SJSA1 (cell line): ENCODE measurements at regions not wholly inside any gene's neighbourhood (a gene's known extent, or its start where the extent isn't known, plus 50 kb on each side); places are given as distances from the start of the nearest gene placed in this dataset.
"Not testable (repeated sequence)": the region's sequence is repeated elsewhere in the genome, so short reads cannot be mapped to it uniquely, and the experiment has no call there.

ENCODE experiments used
- DNase-seq, 2 experiments: peaks; one replicate each; pipeline ENCODE4 v3.0.0-alpha.2; 2015 to 2020; ENCODE audit warnings: low spot score in 2 of 2, low read depth in 1 of 2
- H3K27ac ChIP-seq: fragments of 250-450 bp; sonication (Bioruptor Pico); 2 replicates; pipeline ENCODE4 v1.5.1; 2020; ENCODE audit warnings: mild to moderate bottlenecking, moderate library complexity
- H3K27me3 ChIP-seq: fragments of 250-450 bp; sonication (Bioruptor Pico); replicated peaks from 2 replicates; pipeline ENCODE4 v1.5.1; 2020; ENCODE audit warnings: mild to moderate bottlenecking, moderate library complexity
- H3K36me3 ChIP-seq: fragments of 250-450 bp; sonication (Bioruptor Pico); 2 replicates; pipeline ENCODE4 v1.5.1; 2020; ENCODE audit warnings: mild to moderate bottlenecking
- H3K4me1 ChIP-seq: fragments of 250-450 bp; sonication (Bioruptor Pico); replicated peaks from 2 replicates; pipeline ENCODE4 v1.6.1; 2021; ENCODE audit warnings: mild to moderate bottlenecking
- H3K4me3 ChIP-seq: fragments of 250-450 bp; sonication (Bioruptor Pico); 2 replicates; pipeline ENCODE4 v1.5.1; 2020; ENCODE audit warnings: mild to moderate bottlenecking
- H3K9me3 ChIP-seq: fragments of 250-450 bp; sonication (Bioruptor Pico); replicated peaks from 2 replicates; pipeline ENCODE4 v1.5.1; 2020; ENCODE audit warnings: mild to moderate bottlenecking

DNA sequence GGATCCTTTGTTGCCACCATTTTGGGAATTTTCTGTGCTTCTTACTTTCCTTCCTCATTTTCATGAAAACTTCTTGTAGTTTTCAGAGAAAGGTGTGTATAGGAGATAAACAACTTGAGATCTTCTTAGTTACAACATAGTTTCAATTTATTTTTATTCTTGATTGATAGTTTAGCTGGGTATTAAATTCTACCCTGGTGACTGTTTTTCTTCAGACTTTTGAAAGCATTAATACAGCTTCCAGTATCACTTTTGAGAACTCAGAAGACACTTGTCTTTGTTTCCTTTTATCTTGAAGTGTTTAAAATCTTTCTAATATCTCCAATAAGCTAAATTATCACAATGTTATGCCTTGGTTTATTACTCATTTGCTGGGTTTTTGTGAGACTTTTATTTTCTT, 167.5 kb upstream of the DPP10 start:
- H3K27ac ChIP-seq: no peak overlapping the region
- DNase-seq: no peak
- no peaks in the 10 kb centered on the region for H3K27me3 ChIP-seq
- H3K4me3 ChIP-seq: no peak overlapping the region
- H3K4me1 ChIP-seq: no peaks in the 10 kb centered on the region
- no peaks in the 10 kb centered on the region for H3K36me3 ChIP-seq
- H3K9me3 ChIP-seq: no peaks in the 10 kb centered on the region

DNA sequence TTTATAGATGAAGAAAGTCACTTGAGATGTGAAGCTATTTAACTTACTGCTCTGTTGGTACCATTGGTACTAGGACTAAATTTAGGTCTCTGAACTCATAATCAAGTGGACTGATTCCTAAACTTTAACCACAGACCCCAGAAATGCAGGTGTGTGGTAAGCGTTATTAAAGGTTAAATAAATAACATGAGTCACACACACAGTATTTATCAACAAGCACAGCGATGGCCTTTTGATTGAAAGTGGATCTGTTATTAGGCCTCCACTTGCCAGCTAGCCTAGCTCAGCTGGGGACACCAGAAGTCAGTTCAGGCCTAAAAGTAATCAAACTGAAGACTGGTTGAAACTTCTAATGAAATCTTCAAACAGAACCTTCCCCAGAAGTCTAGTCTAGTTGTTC, 161.3 kb upstream of the DPP10 start:
- no peaks in the 10 kb centered on the region for H3K4me1 ChIP-seq
- no peaks in the 10 kb centered on the region for H3K9me3 ChIP-seq
- no peak overlapping the region for H3K4me3 ChIP-seq
- DNase-seq: no peak
- H3K36me3 ChIP-seq: no peaks in the 10 kb centered on the region
- H3K27me3 ChIP-seq: no peaks in the 10 kb centered on the region
- H3K27ac ChIP-seq: no peak overlapping the region

DNA sequence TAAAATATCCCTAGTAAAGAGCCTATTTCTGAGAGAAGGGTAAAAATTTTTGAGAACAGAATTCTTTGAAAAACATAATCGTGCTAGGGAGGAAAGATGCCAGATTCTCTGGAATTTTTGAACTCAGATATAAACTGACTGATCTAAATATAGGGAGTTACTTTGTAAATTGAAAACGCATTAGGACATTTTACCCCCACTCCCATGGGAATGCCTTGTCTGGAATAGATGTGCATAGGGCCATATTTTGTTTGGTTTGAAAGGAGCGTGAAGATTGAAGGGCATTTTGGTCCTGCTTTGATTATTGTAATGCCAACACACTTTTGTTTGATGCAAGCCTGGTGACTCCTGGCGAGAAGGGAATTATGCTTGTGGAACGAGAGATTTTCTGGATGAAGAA, 158.7 kb upstream of the DPP10 start:
- H3K9me3 ChIP-seq: no peaks in the 10 kb centered on the region
- H3K4me1 ChIP-seq: no peaks in the 10 kb centered on the region
- no peak for DNase-seq
- H3K27ac ChIP-seq: no peak overlapping the region
- no peaks in the 10 kb centered on the region for H3K36me3 ChIP-seq
- H3K27me3 ChIP-seq: no peaks in the 10 kb centered on the region
- no peak overlapping the region for H3K4me3 ChIP-seq

DNA sequence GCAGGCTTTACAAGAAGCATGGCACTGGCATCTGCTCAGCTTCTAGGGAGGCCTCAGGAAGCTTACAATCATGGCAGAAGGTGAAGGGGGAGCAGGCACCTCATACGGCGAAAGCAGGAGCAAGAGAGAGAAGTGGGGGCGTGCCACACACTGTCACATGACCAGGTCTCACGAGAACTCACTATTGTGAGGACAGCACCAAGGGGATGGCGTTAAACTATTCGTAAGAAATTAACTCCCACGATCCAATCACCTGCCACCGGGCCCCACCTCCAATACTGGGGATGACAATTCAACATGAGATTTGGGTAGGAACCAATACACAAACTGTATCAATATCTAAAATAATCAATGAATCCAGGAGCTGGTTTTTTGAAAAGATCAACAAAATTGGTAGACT, 156.0 kb upstream of the DPP10 start:
- no peak overlapping the region for H3K27ac ChIP-seq
- H3K36me3 ChIP-seq: no peaks in the 10 kb centered on the region
- DNase-seq: no peak
- no peaks in the 10 kb centered on the region for H3K4me1 ChIP-seq
- H3K4me3 ChIP-seq: no peak overlapping the region
- H3K9me3 ChIP-seq: no peaks in the 10 kb centered on the region
- H3K27me3 ChIP-seq: no peaks in the 10 kb centered on the region

DNA sequence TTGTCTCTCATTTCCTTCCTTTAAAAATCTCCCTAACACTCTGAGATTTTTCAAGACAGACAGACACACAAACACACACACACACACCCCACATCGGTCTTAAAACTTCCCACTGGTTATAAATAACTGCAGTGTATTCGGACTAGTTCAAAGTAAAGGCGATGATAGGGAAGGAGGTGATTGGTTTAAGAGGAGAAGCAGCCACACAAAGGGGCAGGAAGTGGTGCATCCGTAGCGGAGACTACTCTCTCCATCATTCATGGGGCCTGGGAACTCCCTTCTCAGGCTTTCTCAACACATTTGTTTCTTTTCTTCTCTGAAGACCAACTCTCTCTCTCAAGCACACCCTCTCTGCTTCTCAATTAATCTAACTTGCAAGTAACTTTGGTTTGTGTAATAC, 149.1 kb upstream of the DPP10 start:
- no peaks in the 10 kb centered on the region for H3K36me3 ChIP-seq
- DNase-seq: no peak
- H3K4me3 ChIP-seq: no peak overlapping the region
- H3K27me3 ChIP-seq: 0 out of 2 replicates have a peak, but pooled peaks cover 2% of the 10 kb centered on the region
- no peak overlapping the region for H3K27ac ChIP-seq
- H3K9me3 ChIP-seq: no peaks in the 10 kb centered on the region
- H3K4me1 ChIP-seq: no peaks in the 10 kb centered on the region

DNA sequence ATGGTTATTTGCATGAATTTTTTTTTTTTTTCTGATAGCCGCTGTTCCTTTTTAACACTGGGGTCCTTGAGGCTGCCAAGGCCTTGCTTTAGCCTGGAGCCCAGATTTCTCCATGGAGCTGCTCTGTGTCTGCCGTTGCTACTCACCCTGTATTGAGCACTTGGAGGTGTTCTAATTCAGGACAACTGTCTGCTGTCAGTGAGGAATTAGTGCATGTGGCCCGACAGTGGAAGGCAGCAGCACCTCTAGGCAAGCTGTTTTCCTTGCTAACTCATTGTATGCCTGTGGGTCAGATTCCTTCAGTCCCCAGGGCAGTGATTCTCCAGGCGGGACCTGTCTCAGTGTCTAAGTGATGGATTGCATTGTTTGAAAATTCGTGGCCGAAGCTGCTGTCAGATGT, 147.7 kb upstream of the DPP10 start:
- Histone ChIP-seq H3K27ac (no peak overlapping the region), H3K9me3 (no peaks in the 10 kb centered on the region), H3K4me1 (no peaks in the 10 kb centered on the region), H3K27me3 (0 out of 2 replicates have a peak, but pooled peaks cover 2% of the 10 kb centered on the region), H3K4me3 (no peak overlapping the region), H3K36me3 (no peaks in the 10 kb centered on the region)
- DNase-seq: no peak

DNA sequence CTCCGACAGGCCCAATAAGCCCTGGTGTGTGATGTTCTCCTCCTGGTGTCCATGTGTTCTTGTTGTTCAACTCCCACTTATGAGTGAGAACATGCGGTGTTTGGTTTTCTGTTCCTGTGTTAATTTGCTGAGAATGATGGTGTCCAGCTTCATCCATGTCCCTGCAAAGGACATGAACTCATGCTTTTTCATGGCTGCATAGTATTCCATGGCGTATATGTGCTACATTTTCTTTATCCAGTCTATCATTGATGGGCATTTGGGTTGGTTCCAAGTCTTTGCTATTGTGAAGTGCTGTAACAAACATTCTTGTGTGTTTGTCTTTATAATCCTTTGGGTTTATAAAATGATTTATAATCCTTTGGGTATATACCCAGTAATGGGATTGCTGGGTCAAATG, 142.1 kb upstream of the DPP10 start:
- H3K4me3 ChIP-seq, H3K27ac ChIP-seq, H3K27me3 ChIP-seq, H3K36me3 ChIP-seq, DNase-seq, H3K9me3 ChIP-seq, H3K4me1 ChIP-seq: not testable (repeated sequence)

DNA sequence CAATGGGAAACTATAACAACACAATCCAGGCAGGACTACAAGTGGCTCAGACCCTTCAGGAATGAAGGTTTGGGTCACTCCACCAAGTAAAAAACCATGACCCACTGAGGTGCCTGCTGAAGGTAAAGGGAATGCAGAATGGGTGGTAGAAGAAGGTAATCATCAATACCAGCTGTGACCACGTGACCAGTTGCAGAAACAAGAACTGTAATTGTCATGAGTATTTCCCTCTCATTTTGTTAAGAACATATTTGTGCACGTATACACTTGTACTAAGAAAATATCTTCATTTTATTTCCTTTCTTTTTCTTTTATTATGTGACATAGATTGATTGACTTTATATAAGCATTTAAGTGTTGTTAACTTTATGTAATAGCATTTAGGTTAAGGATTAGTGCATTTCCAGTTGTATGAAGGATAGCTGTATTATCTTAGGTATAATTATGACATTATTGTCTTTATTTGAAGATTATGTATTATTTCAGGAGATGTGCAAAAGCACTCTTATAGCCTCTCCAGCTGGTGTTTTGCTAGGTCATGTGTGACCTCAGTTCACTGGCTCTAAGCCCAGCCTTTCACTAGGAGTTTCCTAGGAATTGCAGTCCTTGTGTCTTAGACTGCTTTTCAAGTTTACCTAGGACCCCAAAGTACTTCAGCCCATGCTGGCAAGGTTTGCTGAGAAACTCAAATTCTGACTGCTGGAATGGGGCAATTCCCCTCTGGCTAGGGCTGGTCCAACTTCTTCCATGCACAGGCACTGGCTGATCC, 125.7 kb upstream of the DPP10 start:
- DNase-seq: no peak
- no peaks in the 10 kb centered on the region for H3K4me1 ChIP-seq
- no peaks in the 10 kb centered on the region for H3K36me3 ChIP-seq
- no peaks in the 10 kb centered on the region for H3K9me3 ChIP-seq
- no peaks in the 10 kb centered on the region for H3K27me3 ChIP-seq
- no peak overlapping the region for H3K4me3 ChIP-seq
- no peak overlapping the region for H3K27ac ChIP-seq

DNA sequence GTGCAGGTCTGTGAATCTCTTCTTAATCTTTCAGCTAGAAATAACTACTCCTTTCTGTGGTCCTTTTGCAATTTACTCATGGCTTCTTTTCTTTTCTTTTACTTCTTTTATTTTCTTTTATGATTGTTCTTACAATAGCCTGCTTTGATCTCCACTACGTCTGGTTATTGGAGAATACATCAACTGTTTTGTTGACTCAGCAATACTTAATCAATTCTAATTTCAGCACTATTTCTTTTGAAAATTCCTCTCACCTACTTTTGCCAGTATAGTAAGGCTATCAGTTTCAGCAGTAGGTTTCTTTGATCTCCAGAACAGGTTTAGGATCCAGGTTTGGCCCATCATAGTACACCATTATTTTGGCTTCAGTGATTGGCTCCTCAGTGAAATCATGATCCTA, 111.8 kb upstream of the DPP10 start:
- no peaks in the 10 kb centered on the region for H3K9me3 ChIP-seq
- no peak overlapping the region for H3K27ac ChIP-seq
- H3K27me3 ChIP-seq: no peaks in the 10 kb centered on the region
- no peaks in the 10 kb centered on the region for H3K36me3 ChIP-seq
- H3K4me3 ChIP-seq: no peak overlapping the region
- no peak for DNase-seq
- H3K4me1 ChIP-seq: no peaks in the 10 kb centered on the region

DNA sequence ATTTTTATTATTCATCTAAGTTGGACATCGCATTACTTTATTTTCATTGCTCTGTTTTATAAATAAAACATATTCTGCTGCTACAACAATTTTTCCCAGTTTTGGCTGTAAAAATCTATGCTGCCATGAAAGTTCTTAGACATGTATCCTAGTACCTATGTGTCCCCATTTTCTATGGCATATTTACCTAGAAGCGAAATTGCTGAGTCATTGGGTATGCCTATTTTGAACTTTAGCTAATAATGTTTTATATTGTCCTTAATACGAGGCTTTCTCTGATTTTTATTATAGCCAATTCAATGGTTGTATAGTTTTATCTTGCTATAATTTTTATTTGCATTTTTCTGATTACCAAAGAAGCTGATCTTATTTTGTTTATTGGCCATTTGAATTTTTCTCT, 110.5 kb upstream of the DPP10 start:
- H3K27ac ChIP-seq: no peak overlapping the region
- H3K4me1 ChIP-seq: no peaks in the 10 kb centered on the region
- no peaks in the 10 kb centered on the region for H3K9me3 ChIP-seq
- H3K27me3 ChIP-seq: no peaks in the 10 kb centered on the region
- no peaks in the 10 kb centered on the region for H3K36me3 ChIP-seq
- no peak for DNase-seq
- H3K4me3 ChIP-seq: no peak overlapping the region

DNA sequence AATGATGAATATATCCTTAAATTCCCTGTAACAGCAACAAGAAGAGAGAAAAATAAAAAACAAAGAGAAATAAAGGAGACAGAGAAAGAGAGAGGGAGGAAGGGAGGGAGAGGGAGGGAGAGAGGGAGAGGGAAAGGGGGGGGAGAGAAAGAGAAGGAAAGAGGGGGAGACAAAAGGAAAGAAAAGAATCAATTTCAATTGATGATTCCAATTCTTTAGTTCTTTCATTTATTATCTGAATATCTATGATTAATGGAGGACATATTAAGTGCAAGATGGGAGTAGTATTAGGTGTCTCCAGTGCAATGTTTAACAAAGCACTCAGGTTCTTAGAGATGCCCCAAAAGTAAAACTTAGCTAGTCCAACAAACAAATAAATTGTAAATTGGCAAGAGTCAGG, 97.2 kb upstream of the DPP10 start:
- H3K36me3 ChIP-seq: no peaks in the 10 kb centered on the region
- no peak for DNase-seq
- H3K9me3 ChIP-seq: no peaks in the 10 kb centered on the region
- H3K4me1 ChIP-seq: no peaks in the 10 kb centered on the region
- no peaks in the 10 kb centered on the region for H3K27me3 ChIP-seq
- no peak overlapping the region for H3K27ac ChIP-seq
- H3K4me3 ChIP-seq: no peak overlapping the region

DNA sequence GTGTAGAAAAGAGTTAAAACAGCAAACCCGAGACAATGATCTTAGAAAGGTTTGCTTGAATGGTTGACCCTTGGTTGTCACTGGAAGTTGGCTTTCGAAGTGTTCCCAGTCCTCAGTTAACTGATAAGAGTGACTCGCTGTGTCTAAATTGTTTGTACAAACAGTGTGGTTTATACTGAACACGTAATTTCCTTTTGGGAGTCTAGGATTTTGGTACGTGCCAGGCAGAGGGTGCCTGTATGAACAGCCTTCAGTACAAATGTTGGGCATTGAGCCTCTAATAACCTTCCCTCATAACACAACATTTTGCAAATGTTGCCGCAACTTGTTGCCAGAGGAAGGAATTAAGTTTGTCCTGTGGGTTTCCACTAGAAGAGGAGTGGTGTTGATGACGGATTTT, 95.8 kb upstream of the DPP10 start:
- Histone ChIP-seq H3K4me3 (no peak overlapping the region), H3K36me3 (no peaks in the 10 kb centered on the region), H3K9me3 (no peaks in the 10 kb centered on the region), H3K27ac (no peak overlapping the region), H3K4me1 (no peaks in the 10 kb centered on the region), H3K27me3 (no peaks in the 10 kb centered on the region)
- DNase-seq: no peak

DNA sequence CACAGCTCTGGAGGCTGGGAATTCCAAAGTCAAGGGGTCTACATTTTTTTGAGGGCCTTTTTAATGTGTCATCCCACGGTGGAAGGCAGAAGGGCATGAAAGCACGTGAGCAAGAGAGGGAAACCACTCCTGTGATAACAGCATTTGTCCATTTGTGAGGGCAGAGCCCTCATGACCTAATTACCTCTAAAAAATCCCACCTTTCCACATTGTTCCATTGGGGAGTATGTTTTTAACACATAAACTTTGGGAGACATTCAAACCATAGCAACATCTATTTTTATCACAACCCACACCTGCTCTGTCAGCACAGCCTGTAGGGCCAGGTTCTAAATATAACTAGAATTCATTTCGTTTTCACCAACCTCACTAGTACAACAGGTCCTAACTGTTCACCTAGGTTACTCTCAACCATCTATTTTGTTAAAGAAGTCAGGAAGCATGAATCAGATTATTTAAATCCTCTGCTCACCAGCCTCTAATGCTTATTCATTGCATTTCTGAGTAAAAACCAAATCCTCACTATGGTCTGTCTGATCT, 92.2 kb upstream of the DPP10 start:
- DNase-seq: no peak
- Histone ChIP-seq H3K4me3 (no peak overlapping the region), H3K27me3 (no peaks in the 10 kb centered on the region), H3K36me3 (no peaks in the 10 kb centered on the region), H3K9me3 (no peaks in the 10 kb centered on the region), H3K4me1 (no peaks in the 10 kb centered on the region), H3K27ac (no peak overlapping the region)

DNA sequence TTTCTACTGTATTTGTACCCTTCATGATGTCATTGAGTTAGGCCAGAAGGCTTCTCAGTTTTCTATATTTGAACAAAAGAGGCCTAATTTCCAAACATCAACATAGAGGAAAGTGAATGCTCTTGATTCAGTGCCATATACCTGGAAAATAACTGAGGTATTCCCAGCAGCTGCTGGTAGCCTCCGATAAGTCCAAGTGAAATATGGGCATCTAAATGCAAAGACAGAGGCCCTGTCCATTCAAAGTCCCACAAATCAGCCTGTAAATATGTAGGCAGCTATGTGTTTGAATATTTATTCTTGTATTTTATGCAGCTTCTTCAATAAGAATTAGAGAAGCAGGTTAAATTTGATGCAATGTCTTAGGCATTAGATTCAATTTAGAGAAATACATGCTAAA, 89.5 kb upstream of the DPP10 start:
- H3K4me3 ChIP-seq: no peak overlapping the region
- H3K4me1 ChIP-seq: no peaks in the 10 kb centered on the region
- no peak overlapping the region for H3K27ac ChIP-seq
- no peaks in the 10 kb centered on the region for H3K9me3 ChIP-seq
- no peaks in the 10 kb centered on the region for H3K36me3 ChIP-seq
- H3K27me3 ChIP-seq: no peaks in the 10 kb centered on the region
- no peak for DNase-seq

DNA sequence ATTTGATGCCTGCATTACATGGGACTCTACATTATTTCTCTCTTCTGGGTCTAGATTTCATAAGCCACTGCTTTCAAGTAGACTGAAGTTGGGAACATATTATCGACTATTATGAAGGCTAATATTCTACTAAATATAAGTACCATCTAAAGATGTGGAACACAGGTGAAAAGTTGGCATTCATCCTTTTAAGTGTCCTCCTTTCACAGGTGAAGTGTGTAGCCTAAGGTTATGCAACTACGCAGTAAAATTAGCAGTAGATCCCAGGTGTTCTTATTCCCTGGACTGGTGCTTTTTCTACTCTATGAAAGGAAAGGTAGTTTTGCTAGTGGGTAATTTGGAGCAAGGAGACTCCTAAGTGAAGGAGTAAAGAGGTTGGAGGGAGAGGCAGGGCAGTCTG, 88.2 kb upstream of the DPP10 start:
- H3K4me3 ChIP-seq: no peak overlapping the region
- H3K27ac ChIP-seq: no peak overlapping the region
- DNase-seq: no peak

More for the DNA sequence above, 88.2 kb upstream of the DPP10 start:
- H3K4me1 ChIP-seq: no peaks in the 10 kb centered on the region
- no peaks in the 10 kb centered on the region for H3K36me3 ChIP-seq
- H3K9me3 ChIP-seq: no peaks in the 10 kb centered on the region
- H3K27me3 ChIP-seq: no peaks in the 10 kb centered on the region
